ENCODE measurements at regions not wholly inside any gene's neighbourhood (a gene's known extent, or its start where the extent isn't known, plus 50 kb on each side); places are given as distances from the start of the nearest gene placed in this dataset.

GRCh38 chr13:106117640-106118039, 417.8 kb downstream of the EFNB2 start:
- DNase-seq (ENCODE audit: low spot score): no peak
- intact Hi-C loops (cut with DNase I): no loop called here

- DNase-seq (ENCODE audit: low spot score): no peak
- intact Hi-C loops (cut with DNase I): no loop called here
Observed at GRCh38 chr13:106117035-106117434, 418.4 kb downstream of the EFNB2 start.

- intact Hi-C loops (cut with DNase I): no loop called here
- DNase-seq (ENCODE audit: low spot score): no peak
Observed at GRCh38 chr13:106115081-106115480, 420.4 kb downstream of the EFNB2 start.

GRCh38 chr13:106113796-106114195, 421.7 kb downstream of the EFNB2 start:
- DNase-seq (ENCODE audit: low spot score): no peak
- intact Hi-C loops (cut with DNase I): no loop called here

- no peak for DNase-seq (ENCODE audit: low spot score)
- intact Hi-C loops (cut with DNase I): no loop called here
Observed at GRCh38 chr13:106112191-106112590, 423.3 kb downstream of the EFNB2 start.

GRCh38 chr13:106110241-106110855, 425.1 kb downstream of the EFNB2 start:
- DNase-seq (ENCODE audit: low spot score): no peak
- intact Hi-C loops (cut with DNase I): no loop called here

GRCh38 chr13:106109391-106109791, 426.1 kb downstream of the EFNB2 start:
- intact Hi-C loops (cut with DNase I): no loop called here
- no peak for DNase-seq (ENCODE audit: low spot score)

GRCh38 chr13:106108346-106108745, 427.1 kb downstream of the EFNB2 start:
- intact Hi-C loops (cut with DNase I): no loop called here
- no peak for DNase-seq (ENCODE audit: low spot score)

- intact Hi-C loops (cut with DNase I): no loop called here
- DNase-seq (ENCODE audit: low spot score): no peak
Observed at GRCh38 chr13:106107061-106107460, 428.4 kb downstream of the EFNB2 start.

GRCh38 chr13:106105153-106105552, 430.3 kb downstream of the EFNB2 start:
- DNase-seq (ENCODE audit: low spot score): no peak
- intact Hi-C loops (cut with DNase I): no loop called here

GRCh38 chr13:106104281-106104901, 431.1 kb downstream of the EFNB2 start:
- intact Hi-C loops (cut with DNase I): no loop called here
- no peak for DNase-seq (ENCODE audit: low spot score)

- DNase-seq (ENCODE audit: low spot score): no peak
- intact Hi-C loops (cut with DNase I): no loop called here
Observed at GRCh38 chr13:106103779-106104178, 431.7 kb downstream of the EFNB2 start.

- intact Hi-C loops (cut with DNase I): no loop called here
- DNase-seq (ENCODE audit: low spot score): no peak
Observed at GRCh38 chr13:106102786-106103185, 432.7 kb downstream of the EFNB2 start.

GRCh38 chr13:106101201-106101600, 434.3 kb downstream of the EFNB2 start:
- intact Hi-C loops (cut with DNase I): no loop called here
- DNase-seq (ENCODE audit: low spot score): no peak

- no peak for DNase-seq (ENCODE audit: low spot score)
- intact Hi-C loops (cut with DNase I): no loop called here
Observed at GRCh38 chr13:106100171-106100919, 435.1 kb downstream of the EFNB2 start.

GRCh38 chr13:106099765-106100164, 435.7 kb downstream of the EFNB2 start:
- intact Hi-C loops (cut with DNase I): no loop called here
- no peak for DNase-seq (ENCODE audit: low spot score)

- intact Hi-C loops (cut with DNase I): no loop called here
- DNase-seq (ENCODE audit: low spot score): no peak
Observed at GRCh38 chr13:106098778-106099177, 436.7 kb downstream of the EFNB2 start.

- intact Hi-C loops (cut with DNase I): no loop called here
Observed at GRCh38 chr13:106096661-106097092, 438.8 kb downstream of the EFNB2 start.

GRCh38 chr13:106095919-106096318, 439.5 kb downstream of the EFNB2 start:
- DNase-seq (ENCODE audit: low spot score): no peak
- intact Hi-C loops (cut with DNase I): no loop called here

More at GRCh38 chr13:106096661-106097092, 438.8 kb downstream of the EFNB2 start:
- DNase-seq (ENCODE audit: low spot score): no peak

- intact Hi-C loops (cut with DNase I): no loop called here
- DNase-seq (ENCODE audit: low spot score): no peak
Observed at GRCh38 chr13:106095406-106095805, 440.1 kb downstream of the EFNB2 start.

GRCh38 chr13:106090001-106090400, 445.5 kb downstream of the EFNB2 start:
- no peak for DNase-seq (ENCODE audit: low spot score)
- intact Hi-C loops (cut with DNase I): no loop called here

Measured in posterior vena cava (tissue), 2 donors.